ENCODE measurements at regions not wholly inside any gene's neighbourhood (a gene's known extent, or its start where the extent isn't known, plus 50 kb on each side); places are given as distances from the start of the nearest gene placed in this dataset.

DNA sequence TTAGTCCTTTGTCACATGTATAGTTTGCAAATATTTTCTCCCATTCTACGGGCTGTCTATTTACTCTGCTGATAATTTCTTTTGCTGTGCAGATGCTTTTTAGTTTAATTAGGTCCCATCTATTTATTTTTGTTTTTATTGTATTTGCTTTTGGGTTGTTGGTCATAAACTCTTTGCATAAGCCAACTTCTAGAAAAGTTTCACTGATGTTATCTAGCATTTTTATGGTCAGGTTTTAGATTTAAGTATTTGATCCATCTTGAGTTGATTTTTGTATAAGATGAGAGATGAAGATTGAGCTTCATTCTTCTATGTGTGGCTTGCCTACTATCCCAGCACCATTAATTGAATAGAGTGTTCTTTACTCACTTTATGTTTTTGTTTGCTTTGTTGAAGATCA is 1008.4 kb upstream of the ATXN7L3B start (continued):
- TF ChIP-seq USF2 (IDR thresholded peaks at IDR 0.05): no peak

- Histone ChIP-seq H3K4me2 (no peak overlapping the region), H3K9me3 (no peaks in the 10 kb centered on the region; the same call in 2 of the 3 replicates), H3K27ac (no peak overlapping the region), H3K4me1 (no peaks in the 10 kb centered on the region), H3K4me3 (no peak overlapping the region)
- ChIA-PET CTCF (no interaction called here), POLR2A (no interaction called here)
- no peak for TF ChIP-seq FOXS1 (CRISPR knock-in tag; IDR thresholded peaks at IDR 0.05)
- no peak for TF ChIP-seq GATA3 (IDR thresholded peaks at IDR 0.05; ENCODE audit: borderline replicate concordance)
- no peak for TF ChIP-seq HEYL (CRISPR knock-in tag; IDR thresholded peaks at IDR 0.05)
- no peak for TF ChIP-seq FOSB (CRISPR knock-in tag; IDR thresholded peaks at IDR 0.05)
- TF ChIP-seq POLR2AphosphoS2 (conservative IDR thresholded peaks at IDR 0.05; ENCODE audit: low read length): no peak
- TF ChIP-seq CTCF (IDR thresholded peaks at IDR 0.05): no peak
- no peak for TF ChIP-seq HOXB13 (CRISPR knock-in tag; IDR thresholded peaks at IDR 0.05; ENCODE audit: low read depth)
- TF ChIP-seq TFCP2L1 (CRISPR knock-in tag; IDR thresholded peaks at IDR 0.05): no peak
- TF ChIP-seq CHD4 (IDR thresholded peaks at IDR 0.05; ENCODE audit: borderline replicate concordance): no peak
- TF ChIP-seq ESRRA (IDR thresholded peaks at IDR 0.05; ENCODE audit: borderline replicate concordance, low read length): no peak
- TF ChIP-seq CBX8 (IDR thresholded peaks at IDR 0.05): no peak
- FAIRE-seq: no peak
- no peak for DNase-seq (ENCODE audit: low read depth in 1 of 2, low spot score in 1 of 2)
- ATAC-seq: no peak
These were observed 1007.7 kb upstream of the ATXN7L3B start for GRCh38 chr12:73529954-73530353.

DNA sequence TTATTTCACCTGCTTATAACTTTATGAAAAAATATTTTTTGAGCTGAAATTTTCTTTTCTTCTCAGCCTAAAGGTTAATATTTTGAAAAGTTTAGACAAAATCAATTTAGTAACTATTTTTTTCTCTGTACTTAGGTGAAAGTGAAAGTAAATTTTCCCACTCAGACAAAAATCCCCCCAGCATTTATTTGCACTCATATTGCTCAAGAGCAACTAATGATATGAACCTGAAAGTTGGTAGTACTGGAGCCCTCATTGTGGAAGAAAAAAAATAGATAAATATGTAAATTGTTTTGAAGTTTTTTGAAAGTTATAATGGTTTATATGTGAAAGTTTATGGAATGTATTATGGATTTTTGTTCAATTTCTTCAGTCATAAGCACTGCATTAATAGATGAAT is 1005.9 kb upstream of the ATXN7L3B start:
- TF ChIP-seq CBX2 (IDR thresholded peaks at IDR 0.05; ENCODE audit: borderline replicate concordance, low read depth): no peak
- no peak for TF ChIP-seq HES2 (IDR thresholded peaks at IDR 0.05)
- TF ChIP-seq HEYL (CRISPR knock-in tag; IDR thresholded peaks at IDR 0.05): no peak
- no peak for TF ChIP-seq JUN (IDR thresholded peaks at IDR 0.05)
- no peak for TF ChIP-seq KDM5A (IDR thresholded peaks at IDR 0.05)
- TF ChIP-seq HOXB5 (CRISPR knock-in tag; IDR thresholded peaks at IDR 0.05): no peak
- no peak for TF ChIP-seq MYC (IDR thresholded peaks at IDR 0.05; ENCODE audit: borderline replicate concordance, low read length)
- TF ChIP-seq KDM1A (IDR thresholded peaks at IDR 0.05; ENCODE audit: low read depth): no peak
- no peak for TF ChIP-seq NPAS2 (CRISPR knock-in tag; IDR thresholded peaks at IDR 0.05; ENCODE audit: borderline replicate concordance)
- no peak for TF ChIP-seq MAZ (IDR thresholded peaks at IDR 0.05; ENCODE audit: borderline replicate concordance, low read depth, low read length)
- no peak for TF ChIP-seq RARB (CRISPR knock-in tag; IDR thresholded peaks at IDR 0.05)
- TF ChIP-seq E2F6 (IDR thresholded peaks at IDR 0.05; ENCODE audit: borderline replicate concordance, low read depth): no peak
- TF ChIP-seq PBX3 (IDR thresholded peaks at IDR 0.05): no peak
- TF ChIP-seq RFX5 (IDR thresholded peaks at IDR 0.05): no peak
- TF ChIP-seq EHF (CRISPR knock-in tag; IDR thresholded peaks at IDR 0.05): no peak
- TF ChIP-seq HOXA7 (CRISPR knock-in tag; IDR thresholded peaks at IDR 0.05): no peak
- TF ChIP-seq HDAC2 (IDR thresholded peaks at IDR 0.05): no peak
- no peak for TF ChIP-seq ESRRA (IDR thresholded peaks at IDR 0.05; ENCODE audit: borderline replicate concordance, low read length)

More for the DNA sequence above, 1005.9 kb upstream of the ATXN7L3B start:
- no peak overlapping the region for H3K4me2 ChIP-seq
- FAIRE-seq (no peak), ATAC-seq (no peak), DNase-seq (ENCODE audit: low read depth in 1 of 2, low spot score in 1 of 2) (no peak)
- ChIA-PET CTCF (no interaction called here), POLR2A (no interaction called here)
- H3K9me3 ChIP-seq: no peaks in the 10 kb centered on the region; the same call in 2 of the 3 replicates
- no peaks in the 10 kb centered on the region for H3K4me1 ChIP-seq
- H3K4me3 ChIP-seq: no peak overlapping the region
- no peak overlapping the region for H3K27ac ChIP-seq

Data from A549 (cell line).